Kidney (tissue), 13 donors: ENCODE measurements at regions not wholly inside any gene's neighbourhood (a gene's known extent, or its start where the extent isn't known, plus 50 kb on each side); places are given as distances from the start of the nearest gene placed in this dataset.
A peak's percentile ranks its signal among the peaks of the same experiment; 100 is the strongest.

ENCODE experiments used
- DNase-seq, 5 donors: peaks; one replicate each; pipeline ENCODE4 v3.0.0-alpha.2; 2013 to 2020
- FAIRE-seq: peaks from 2 replicates; lab custom pipeline; 2012; peaks lifted over from hg19 to GRCh38; lab: Jason Lieb, UNC
- H3K27ac ChIP-seq, 2 donors: one replicate each; pipeline ENCODE4 v1.7.0; 2013; ENCODE audit warnings: low read depth in 2 of 2, low read length in 2 of 2, inconsistent platforms in 1 of 2
- H3K27me3 ChIP-seq: one replicate; pipeline ENCODE4 v1.7.1; 2013; ENCODE audit warnings: low read length, inconsistent platforms; ENCODE audit not compliant: control insufficient read depth, insufficient read depth
- H3K36me3 ChIP-seq, 3 donors: one replicate each; pipeline versions ENCODE4 v1.7.0 to v1.7.1; 2013; ENCODE audit warnings: low read length in 3 of 3, control low read depth in 1 of 3, inconsistent platforms in 1 of 3; ENCODE audit not compliant: insufficient read depth in 3 of 3, control insufficient read depth in 2 of 3
- H3K4me1 ChIP-seq, 3 donors: one replicate each; pipeline versions ENCODE4 v1.7.0 to v1.7.1; 2013; ENCODE audit warnings: low read length in 3 of 3, inconsistent platforms in 1 of 3, low read depth in 1 of 3; ENCODE audit not compliant: control insufficient read depth in 2 of 3, insufficient read depth in 2 of 3
- H3K4me3 ChIP-seq, 3 donors: one replicate each; pipeline versions ENCODE4 v1.7.0 to v1.8.1; 2013; ENCODE audit warnings: low read length in 3 of 3, control low read depth in 1 of 3, inconsistent platforms in 1 of 3
- H3K9ac ChIP-seq, 3 donors: one replicate each; pipeline versions ENCODE4 v1.7.0 to v1.7.1; 2013; ENCODE audit warnings: low read length in 3 of 3, control low read depth in 1 of 3, inconsistent platforms in 1 of 3
- H3K9me3 ChIP-seq, 3 donors: one replicate each; pipeline versions ENCODE4 v1.7.0 to v1.7.1; 2013; ENCODE audit warnings: low read length in 3 of 3, control low read depth in 1 of 3, inconsistent platforms in 1 of 3; ENCODE audit not compliant: control insufficient read depth in 2 of 3, insufficient read depth in 1 of 3
- CTCF ChIP-seq: IDR thresholded peaks from 3 replicates; pipeline ENCODE4 v1.5.1; 2012; ENCODE audit warnings: mild to moderate bottlenecking, moderate library complexity, borderline replicate concordance; ENCODE audit not compliant: insufficient read depth; ENCODE audit errors: extremely low read depth
- intact Hi-C: fragments of 100-400 bp; cut with DNase I; formaldehyde crosslinking; loops from one replicate; pipeline ENCODE4 v1.11.1; 2022
- donor health status: control.
- donor health status: control.
- donor health status: control.
- donor health status: control.
- donor health status: control.
- donor health status: DM: yes; HTN: yes; CAD: no.
- donor health status: Normal renal cell carcinoma (clear cell type).

GRCh38 chr13:111394211-111394922 is 73.9 kb downstream of the TEX29 start:
- Histone ChIP-seq H3K36me3 (no peaks in the 10 kb centered on the region), H3K4me3 (no peak overlapping the region), H3K27ac (no peak overlapping the region), H3K4me1 (no peaks in the 10 kb centered on the region), H3K9ac (no peak overlapping the region), H3K9me3 (no peaks in the 10 kb centered on the region), H3K27me3 (no peaks in the 10 kb centered on the region)
- TF ChIP-seq CTCF = no peak
- FAIRE-seq (no peak), DNase-seq (peak in 1 of 5 donors; percentile 9)
- intact Hi-C loops = no loop called here

GRCh38 chr13:111395511-111396393 is 75.3 kb downstream of the TEX29 start:
- peak in 1 of 5 donors; percentile 11 for DNase-seq
- intact Hi-C loops = no loop called here
- Histone ChIP-seq H3K4me1 (no peaks in the 10 kb centered on the region), H3K27ac (no peak overlapping the region), H3K36me3 (no peaks in the 10 kb centered on the region), H3K4me3 (no peak overlapping the region), H3K27me3 (no peaks in the 10 kb centered on the region), H3K9ac (no peak overlapping the region), H3K9me3 (no peaks in the 10 kb centered on the region)
- FAIRE-seq = no peak
- no peak for TF ChIP-seq CTCF

- no peaks in the 10 kb centered on the region for H3K4me1 ChIP-seq
- H3K27ac ChIP-seq = no peak overlapping the region
- intact Hi-C loops = no loop called here
- no peaks in the 10 kb centered on the region for H3K9me3 ChIP-seq
- DNase-seq (peak in 1 of 5 donors; percentile 11), FAIRE-seq (no peak)
- H3K9ac ChIP-seq = no peak overlapping the region
- no peak for TF ChIP-seq CTCF
- H3K27me3 ChIP-seq = no peaks in the 10 kb centered on the region
- H3K36me3 ChIP-seq = no peaks in the 10 kb centered on the region
- H3K4me3 ChIP-seq = no peak overlapping the region
Observed at GRCh38 chr13:111396457-111396856, 76.0 kb downstream of the TEX29 start.
